B cell (primary cell): ENCODE measurements at regions not wholly inside any gene's neighbourhood (a gene's known extent, or its start where the extent isn't known, plus 50 kb on each side); places are given as distances from the start of the nearest gene placed in this dataset.

ENCODE experiments used
- ATAC-seq: fragments of 200-7000 bp; cut with Tn5 transposase; one replicate; pipeline ENCODE4 v1.10.0; 2021; ENCODE audit warnings: low read depth, mild to moderate bottlenecking, moderate number of reproducible peaks, moderate library complexity
- CTCF ChIA-PET: fragments of 350-600 bp; sonication (Branson Sonifier 250); formaldehyde crosslinking; loops from one replicate; lab custom pipeline; 2021; ENCODE audit warnings: antibody characterized with exemption, inconsistent platforms; lab: Charles Lee
- POLR2A ChIA-PET: fragments of 350-600 bp; sonication (Branson Sonifier 250); formaldehyde crosslinking; loops from one replicate; lab custom pipeline; 2021; ENCODE audit warnings: antibody characterized with exemption; lab: Charles Lee
- DNase-seq: peaks from one replicate; pipeline ENCODE4 v3.0.0; 2013
- H2AFZ ChIP-seq: 2 replicates; pipeline ENCODE4 v1.6.1; 2012; ENCODE audit warnings: mild to moderate bottlenecking, low read depth, low read length; ENCODE audit not compliant: insufficient read depth, poor library complexity, severe bottlenecking
- H3K27ac ChIP-seq, 2 donors: 1 replicate in 1 of 2; 2 replicates in 1 of 2; pipeline ENCODE4 v1.5.1; 2012 to 2013; ENCODE audit warnings: low read length in 2 of 2, mild to moderate bottlenecking in 2 of 2, moderate library complexity in 1 of 2
- H3K27me3 ChIP-seq, 4 experiments: fragments of 200-600 bp in 1 of 4; sonication (generic) in 1 of 4; replicated peaks in 1 of 4; 1 replicate in 2 of 4; 2 replicates in 2 of 4; pipeline versions ENCODE4 v1.6.1 to v1.7.0; 2013 to 2016; ENCODE audit warnings: low read length in 3 of 4, mild to moderate bottlenecking in 2 of 4, mixed read lengths in 1 of 4, moderate library complexity in 1 of 4; ENCODE audit not compliant: insufficient read depth in 4 of 4, control insufficient read depth in 3 of 4; ENCODE audit errors: control extremely low read depth in 1 of 4
- H3K36me3 ChIP-seq, 2 experiments: replicated peaks in 1 of 2; 1 replicate in 1 of 2; 2 replicates in 1 of 2; pipeline versions ENCODE4 v1.6.1 to v1.7.1; 2013; ENCODE audit warnings: low read length in 1 of 2; ENCODE audit not compliant: insufficient read depth in 2 of 2, control insufficient read depth in 1 of 2; ENCODE audit errors: control extremely low read depth in 1 of 2, extremely low read depth in 1 of 2
- H3K4me1 ChIP-seq, 2 donors: fragments of 200-600 bp in 1 of 2; sonication (generic) in 1 of 2; 1 replicate in 1 of 2; 2 replicates in 1 of 2; pipeline versions ENCODE4 v1.5.1 to v1.6.1; 2013 to 2017; ENCODE audit warnings: low read length in 2 of 2; ENCODE audit not compliant: control insufficient read depth in 2 of 2, insufficient read depth in 2 of 2
- H3K4me2 ChIP-seq: replicated peaks from 2 replicates; pipeline ENCODE3; 2012; ENCODE audit warnings: mild to moderate bottlenecking, low read depth, low read length; ENCODE audit not compliant: poor library complexity, severe bottlenecking
- H3K4me3 ChIP-seq, 5 experiments: fragments of 200-600 bp in 1 of 5; sonication (generic) in 1 of 5; 1 replicate in 3 of 5; 2 replicates in 2 of 5; pipeline versions ENCODE4 v1.5.1 to v1.7.0; 2011 to 2016; ENCODE audit warnings: low read length in 4 of 5, mild to moderate bottlenecking in 4 of 5, low read depth in 2 of 5, control low read depth in 1 of 5, moderate library complexity in 1 of 5; ENCODE audit not compliant: insufficient read depth in 1 of 5; ENCODE audit errors: control extremely low read depth in 1 of 5, extremely low read depth in 1 of 5
- H3K79me2 ChIP-seq: fragments of 200-600 bp; sonication (generic); one replicate; pipeline ENCODE4 v1.6.0; 2016; ENCODE audit warnings: low read length; ENCODE audit not compliant: control insufficient read depth, insufficient read depth
- H3K9ac ChIP-seq: fragments of 200-600 bp; sonication (generic); 2 replicates; pipeline ENCODE4 v1.6.1; 2017; ENCODE audit warnings: mild to moderate bottlenecking, low read length, moderate library complexity
- H3K9me3 ChIP-seq, 3 donors: one replicate each; pipeline versions ENCODE4 v1.6.1 to v1.7.1; 2013; ENCODE audit warnings: low read length in 2 of 3; ENCODE audit not compliant: control insufficient read depth in 2 of 3, insufficient read depth in 1 of 3; ENCODE audit errors: control extremely low read depth in 1 of 3
- H4K20me1 ChIP-seq: 2 replicates; pipeline ENCODE4 v1.6.0; 2012; ENCODE audit warnings: mild to moderate bottlenecking, low read length; ENCODE audit not compliant: insufficient read depth, control insufficient read depth, poor library complexity, severe bottlenecking
- H3K27ac Mint-ChIP-seq: one replicate; pipeline ENCODE4 v1.8.0; 2021; ENCODE audit warnings: mixed read lengths
- H3K27me3 Mint-ChIP-seq: one replicate; pipeline ENCODE4 v1.8.0; 2021; ENCODE audit warnings: mixed read lengths
- H3K4me1 Mint-ChIP-seq: one replicate; pipeline ENCODE4 v1.8.0; 2021; ENCODE audit warnings: mixed read lengths
- H3K4me3 Mint-ChIP-seq: one replicate; pipeline ENCODE4 v1.8.0; 2021; ENCODE audit warnings: mixed read lengths
- H3K9me3 Mint-ChIP-seq: one replicate; pipeline ENCODE4 v1.8.0; 2022; ENCODE audit warnings: mixed read lengths; ENCODE audit not compliant: insufficient read depth
- EZH2 ChIP-seq: IDR thresholded peaks from 2 replicates; pipeline ENCODE4 v1.6.1; 2012; ENCODE audit warnings: borderline replicate concordance, low read depth, mild to moderate bottlenecking, moderate library complexity, low read length; ENCODE audit not compliant: insufficient read depth, poor library complexity, severe bottlenecking
- WGBS: methylation state at CpG from one replicate; pipeline ENCODE4 v1.1.5; 2013; ENCODE audit warnings: missing lambda C conversion rate; ENCODE audit not compliant: insufficient coverage; 5-methylcytosine and 5-hydroxymethylcytosine counted together
- intact Hi-C: fragments of 100-400 bp; cut with micrococcal nuclease; formaldehyde crosslinking; loops from one replicate; pipeline ENCODE4 v1.10.0; 2022
- TF ChIP-seq, protein P1 (sequence below): fragments of 200-600 bp; IDR thresholded peaks from one replicate; pipeline ENCODE4 v1.8.0; 2022; ENCODE audit warnings: antibody characterized with exemption, mild to moderate bottlenecking

DNA sequence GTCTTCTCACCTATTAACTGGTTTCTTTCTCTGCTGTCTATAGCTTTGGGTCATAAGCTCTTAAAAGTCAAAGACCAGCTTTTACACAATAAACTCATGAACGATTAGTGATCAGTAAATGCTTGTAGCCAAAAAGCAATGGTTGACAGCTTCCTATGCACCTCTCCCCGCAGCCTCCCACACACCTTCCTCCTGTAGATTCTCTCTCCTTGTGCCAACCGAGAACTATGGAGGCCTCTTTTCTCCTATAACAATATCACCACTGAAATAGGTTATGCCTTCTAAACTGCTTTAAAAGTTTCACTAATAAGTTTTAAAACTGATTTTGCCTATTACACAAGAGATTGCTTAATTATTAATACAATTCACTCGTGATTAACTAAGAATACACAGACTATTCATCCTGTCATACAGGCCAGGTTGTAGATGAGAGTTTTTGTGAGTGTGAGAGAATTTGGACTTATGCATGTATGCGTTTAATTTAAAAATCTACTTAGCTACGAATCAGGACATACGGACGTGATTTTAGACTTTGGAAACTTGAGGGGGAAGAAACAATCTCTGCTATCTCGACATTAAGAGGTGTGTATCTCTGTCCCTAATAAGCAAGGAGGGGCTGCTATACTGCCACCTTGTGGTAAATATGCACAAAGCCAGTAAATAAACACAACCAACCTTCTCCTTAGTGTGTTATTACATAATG lies 229.1 kb upstream of the RBBP8 start:
- TF ChIP-seq EZH2: no peak
- TF ChIP-seq, protein P1, sequence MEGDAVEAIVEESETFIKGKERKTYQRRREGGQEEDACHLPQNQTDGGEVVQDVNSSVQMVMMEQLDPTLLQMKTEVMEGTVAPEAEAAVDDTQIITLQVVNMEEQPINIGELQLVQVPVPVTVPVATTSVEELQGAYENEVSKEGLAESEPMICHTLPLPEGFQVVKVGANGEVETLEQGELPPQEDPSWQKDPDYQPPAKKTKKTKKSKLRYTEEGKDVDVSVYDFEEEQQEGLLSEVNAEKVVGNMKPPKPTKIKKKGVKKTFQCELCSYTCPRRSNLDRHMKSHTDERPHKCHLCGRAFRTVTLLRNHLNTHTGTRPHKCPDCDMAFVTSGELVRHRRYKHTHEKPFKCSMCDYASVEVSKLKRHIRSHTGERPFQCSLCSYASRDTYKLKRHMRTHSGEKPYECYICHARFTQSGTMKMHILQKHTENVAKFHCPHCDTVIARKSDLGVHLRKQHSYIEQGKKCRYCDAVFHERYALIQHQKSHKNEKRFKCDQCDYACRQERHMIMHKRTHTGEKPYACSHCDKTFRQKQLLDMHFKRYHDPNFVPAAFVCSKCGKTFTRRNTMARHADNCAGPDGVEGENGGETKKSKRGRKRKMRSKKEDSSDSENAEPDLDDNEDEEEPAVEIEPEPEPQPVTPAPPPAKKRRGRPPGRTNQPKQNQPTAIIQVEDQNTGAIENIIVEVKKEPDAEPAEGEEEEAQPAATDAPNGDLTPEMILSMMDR: peak; percentile 82
- intact Hi-C loops: loop anchor here (5.0 kb wide), 1 partner anchor 1217 kb away; no protein-coding TSS in a partner anchor
- H3K9me3 Mint-ChIP-seq: peaks cover 1% of the 10 kb centered on the region
- Histone ChIP-seq H3K4me2 (no peak overlapping the region), H3K9ac (no peak overlapping the region), H2AFZ (no peak overlapping the region), H3K79me2 (no peaks in the 10 kb centered on the region), H3K27ac (no peak overlapping the region), H3K27me3 (no peaks in the 10 kb centered on the region), H3K9me3 (no peaks in the 10 kb centered on the region), H3K4me1 (no peaks in the 10 kb centered on the region), H3K4me3 (no peak overlapping the region), H4K20me1 (no peaks in the 10 kb centered on the region), H3K36me3 (no peaks in the 10 kb centered on the region)
- 55% methylated on average over 7 of the region's 9 CpGs for WGBS
- ATAC-seq: no peak
- H3K4me1 Mint-ChIP-seq: no peaks in the 10 kb centered on the region
- H3K27ac Mint-ChIP-seq: no peak overlapping the region
- peaks cover 12% of the 10 kb centered on the region for H3K27me3 Mint-ChIP-seq
- H3K4me3 Mint-ChIP-seq: no peak overlapping the region
- POLR2A ChIA-PET: no interaction called here
- DNase-seq: peak; percentile 43
- CTCF ChIA-PET: interaction anchor here (0.5 to 2.3 kb wide), 9 partner anchors 9 to 1713 kb away, joined by 3 to 6 read pairs (median 4); no protein-coding TSS in a partner anchor

GRCh38 chr18:22704586-22704918 lies 228.6 kb upstream of the RBBP8 start:
- Histone ChIP-seq H3K9me3 (no peaks in the 10 kb centered on the region), H3K27ac (no peak overlapping the region), H4K20me1 (no peaks in the 10 kb centered on the region), H3K79me2 (no peaks in the 10 kb centered on the region), H2AFZ (no peak overlapping the region), H3K27me3 (no peaks in the 10 kb centered on the region), H3K4me2 (no peak overlapping the region), H3K4me1 (no peaks in the 10 kb centered on the region), H3K4me3 (no peak overlapping the region), H3K9ac (no peak overlapping the region), H3K36me3 (no peaks in the 10 kb centered on the region)
- peaks cover 12% of the 10 kb centered on the region for H3K27me3 Mint-ChIP-seq
- peaks cover 1% of the 10 kb centered on the region for H3K9me3 Mint-ChIP-seq
- ATAC-seq (no peak), DNase-seq (no peak)
- no peaks in the 10 kb centered on the region for H3K4me1 Mint-ChIP-seq
- H3K4me3 Mint-ChIP-seq: no peak overlapping the region
- POLR2A ChIA-PET: no interaction called here
- H3K27ac Mint-ChIP-seq: no peak overlapping the region
- CTCF ChIA-PET: interaction anchor here (1.8 to 2.3 kb wide), 3 partner anchors 9 to 12 kb away, joined by 4 to 6 read pairs (median 5); no protein-coding TSS in a partner anchor
- no CpG with 5 or more reads among the region's 1 CpG for WGBS
- TF ChIP-seq, protein P1: peak; percentile 59
- TF ChIP-seq EZH2: no peak
- intact Hi-C loops: loop anchor here (5.0 kb wide), 1 partner anchor 1217 kb away; no protein-coding TSS in a partner anchor
